IPS DF 19.7 (cell line): ENCODE measurements at regions not wholly inside any gene's neighbourhood (a gene's known extent, or its start where the extent isn't known, plus 50 kb on each side); places are given as distances from the start of the nearest gene placed in this dataset.
"Not testable (repeated sequence)": the region's sequence is repeated elsewhere in the genome, so short reads cannot be mapped to it uniquely, and the experiment has no call there.

Experiments
- DNase-seq: peaks from one replicate; pipeline ENCODE4 v3.0.0-alpha.2; 2013; ENCODE audit warnings: low read depth, low spot score

DNA sequence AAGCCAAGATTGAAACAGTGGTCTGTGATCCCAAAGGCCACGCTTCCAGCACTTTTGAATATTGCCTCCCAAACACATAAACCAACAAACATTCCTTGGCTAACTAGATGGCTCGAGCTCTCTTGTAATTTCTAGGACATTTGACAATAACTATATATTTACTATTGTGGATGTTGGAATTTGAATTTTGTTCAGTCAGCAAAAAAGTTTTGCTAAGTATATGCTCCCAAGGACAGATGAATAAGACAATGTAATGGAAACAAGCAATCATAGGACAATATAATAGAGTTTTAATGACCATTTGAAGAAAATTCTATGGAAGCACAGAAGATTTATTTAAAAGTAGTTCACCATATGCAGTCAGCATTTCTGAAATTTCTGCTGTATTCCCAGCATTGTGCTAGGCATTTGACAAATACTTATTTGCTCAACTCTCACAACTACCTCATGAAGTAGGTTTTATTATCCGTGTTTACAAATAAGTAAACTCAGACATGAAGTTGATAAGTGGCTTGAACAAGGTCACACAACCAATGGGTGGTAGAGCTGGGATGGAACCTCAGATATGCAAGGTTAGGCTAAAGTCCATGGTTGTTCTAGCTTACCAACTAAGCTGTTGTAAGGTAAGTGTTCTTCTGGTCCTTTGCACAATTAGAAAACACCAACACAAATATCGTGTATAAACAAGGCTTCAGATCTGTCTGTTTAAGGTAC lies 205.1 kb downstream of the NUFIP1 start:
- no peak for DNase-seq

DNA sequence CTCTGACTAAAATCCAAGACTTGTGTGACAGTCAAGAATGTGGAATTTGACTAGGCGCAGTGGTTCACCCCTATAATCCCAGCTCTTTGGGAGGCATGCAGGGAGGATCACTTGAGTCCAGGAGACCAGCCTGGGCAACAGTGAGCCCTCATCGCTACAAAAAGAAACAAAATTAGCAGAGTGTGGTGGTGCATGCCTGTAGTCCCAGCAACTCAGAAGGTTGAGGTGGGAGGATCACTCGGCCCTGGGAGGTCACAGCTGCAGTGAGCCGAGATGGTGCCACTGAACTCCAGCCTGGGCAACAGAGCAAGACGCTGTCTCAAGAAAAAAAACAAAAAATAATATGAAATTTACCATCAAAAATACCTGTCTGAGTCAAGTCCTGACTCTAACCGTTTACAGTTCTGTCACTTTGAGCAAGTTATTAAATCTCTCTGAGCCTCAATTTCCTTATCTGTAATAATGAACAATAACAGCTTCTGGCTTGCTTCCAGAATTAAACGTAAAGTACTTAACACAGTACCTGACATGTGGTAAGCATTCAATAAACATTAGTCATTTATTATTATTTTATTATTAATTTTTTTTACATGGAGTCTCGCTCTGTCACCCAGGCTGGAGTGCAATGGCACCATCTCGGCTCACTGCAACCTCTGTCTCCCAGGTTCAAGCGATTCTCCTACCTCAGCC lies 204.6 kb upstream of the TSC22D1 start:
- DNase-seq = no peak

DNA sequence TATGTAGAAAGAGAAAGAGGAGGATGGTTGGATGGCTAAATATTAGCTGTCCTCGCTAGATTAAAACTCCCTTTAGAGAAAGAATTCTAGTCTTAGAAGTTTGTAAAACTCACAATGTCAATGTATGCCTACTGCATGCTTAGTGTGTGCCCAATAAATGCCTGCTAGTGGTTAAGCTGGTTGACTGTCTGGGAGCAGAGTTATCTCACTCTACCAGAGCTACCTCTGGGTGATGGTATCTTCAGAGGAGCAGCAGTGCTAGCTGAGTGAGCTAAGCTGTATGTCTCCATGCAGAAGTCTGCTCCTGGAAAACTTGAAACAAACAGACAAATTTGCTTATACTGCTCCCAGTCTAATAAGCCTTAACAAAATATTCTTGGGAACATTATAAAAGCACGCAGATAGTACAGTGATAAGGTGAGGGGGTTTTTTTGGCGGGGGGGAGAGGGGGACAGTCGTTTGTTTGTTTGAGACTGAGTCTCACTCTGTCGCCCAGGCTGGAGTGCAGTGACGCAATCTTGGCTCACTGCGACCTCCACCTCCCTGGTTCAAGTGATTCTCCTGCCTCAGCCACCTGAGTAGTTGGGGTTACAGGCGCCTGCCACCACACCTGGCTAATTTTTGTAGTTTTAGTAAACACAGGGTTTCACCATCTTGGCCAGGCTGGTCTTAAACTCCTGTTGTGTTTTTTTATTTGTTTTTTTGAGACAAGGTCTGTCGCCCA lies 202.8 kb upstream of the TSC22D1 start:
- DNase-seq = no peak

DNA sequence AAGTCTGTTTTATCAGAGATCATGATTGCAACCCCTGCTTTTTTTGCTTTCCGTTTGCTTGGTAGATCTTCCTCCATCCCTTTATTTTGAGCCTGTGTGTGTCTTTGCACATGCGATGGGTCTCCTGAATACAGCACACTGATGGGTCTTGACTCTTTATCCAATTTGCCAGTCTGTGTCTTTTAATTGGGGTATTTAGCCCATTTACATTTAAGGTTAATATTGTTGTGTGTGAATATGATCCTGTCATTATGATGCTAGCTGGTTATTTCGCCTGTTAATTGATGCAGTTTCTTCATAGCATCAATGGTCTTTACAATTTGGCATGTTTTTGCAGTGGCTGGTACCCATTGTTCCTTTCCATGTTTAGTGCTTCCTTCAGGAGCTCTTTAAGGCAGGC lies 199.2 kb upstream of the TSC22D1 start:
- DNase-seq = not testable (repeated sequence)

DNA sequence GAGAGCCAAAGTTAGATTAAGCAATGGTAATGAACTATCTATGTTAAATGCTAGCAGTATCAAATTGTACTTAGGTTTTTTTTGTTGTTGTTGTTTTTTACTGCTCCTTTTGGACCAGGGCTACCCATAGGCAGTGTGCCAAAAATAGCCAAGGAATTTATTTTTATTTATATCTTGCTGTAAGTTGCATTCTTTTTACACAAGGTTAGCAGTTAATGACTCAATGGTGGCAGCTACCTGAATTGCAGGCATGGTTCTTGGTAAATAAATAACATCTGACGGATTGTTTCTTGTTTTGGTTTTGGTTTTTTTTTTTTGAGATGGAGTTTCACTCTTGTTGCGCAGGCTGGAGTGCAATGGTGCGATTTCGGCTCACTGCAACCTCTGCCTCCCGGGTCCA lies 194.8 kb upstream of the TSC22D1 start:
- DNase-seq = no peak

DNA sequence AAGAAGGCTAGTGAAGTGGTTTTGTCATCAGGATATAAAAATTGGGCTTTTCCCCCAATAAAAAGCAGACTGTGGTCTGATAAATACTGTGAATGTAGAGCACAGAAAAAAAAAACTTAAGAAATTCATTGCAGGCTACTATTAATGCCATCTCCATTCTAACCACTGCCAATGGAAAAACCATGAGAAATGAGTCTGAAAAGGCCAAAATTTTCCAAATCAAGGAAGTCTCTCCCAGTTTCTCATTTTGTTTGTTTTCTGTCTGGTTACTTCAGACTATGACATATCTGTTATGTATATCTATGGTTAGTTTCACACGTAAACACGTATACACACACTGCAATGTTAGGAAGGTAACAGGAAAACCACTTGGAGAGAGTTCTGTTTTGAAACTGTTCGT lies 193.6 kb upstream of the TSC22D1 start:
- no peak for DNase-seq

DNA sequence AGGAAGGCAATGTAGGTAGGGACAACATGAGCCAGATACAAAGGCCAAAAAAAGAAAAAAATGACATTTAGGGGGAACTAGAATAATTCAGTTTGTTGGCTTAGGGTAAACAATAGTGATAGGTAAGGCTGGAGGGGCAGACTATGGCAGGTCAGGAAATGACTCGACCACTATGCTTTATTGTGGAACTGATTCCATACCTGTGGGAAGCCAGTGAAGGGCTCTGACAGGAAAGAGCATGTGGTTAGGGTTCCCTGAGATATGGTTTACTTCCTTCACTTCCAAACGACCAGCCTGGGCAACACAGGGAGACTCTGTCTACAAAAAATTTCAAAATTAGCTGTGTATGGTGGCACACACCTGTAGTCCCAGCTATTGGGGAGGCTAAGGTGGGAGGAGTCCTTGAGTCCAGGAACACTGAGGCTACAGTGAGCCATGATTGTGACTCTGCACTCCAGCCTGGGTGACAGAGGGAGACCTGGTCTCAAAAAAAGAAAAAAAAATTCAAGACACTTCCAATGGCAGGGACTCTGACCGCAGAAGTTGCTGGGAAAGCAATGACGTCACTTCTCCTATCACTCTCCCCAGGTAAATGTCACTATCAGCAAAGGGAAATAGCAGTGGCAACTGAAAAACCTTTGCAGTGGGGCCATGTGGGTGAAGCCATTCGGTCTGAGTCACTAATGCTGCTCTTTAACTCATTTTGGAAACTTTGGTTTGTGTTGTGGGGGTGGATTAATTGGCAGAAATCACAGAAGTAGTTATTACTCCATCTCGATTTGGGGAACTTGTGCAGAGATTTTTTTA lies 192.8 kb upstream of the TSC22D1 start:
- DNase-seq = no peak

DNA sequence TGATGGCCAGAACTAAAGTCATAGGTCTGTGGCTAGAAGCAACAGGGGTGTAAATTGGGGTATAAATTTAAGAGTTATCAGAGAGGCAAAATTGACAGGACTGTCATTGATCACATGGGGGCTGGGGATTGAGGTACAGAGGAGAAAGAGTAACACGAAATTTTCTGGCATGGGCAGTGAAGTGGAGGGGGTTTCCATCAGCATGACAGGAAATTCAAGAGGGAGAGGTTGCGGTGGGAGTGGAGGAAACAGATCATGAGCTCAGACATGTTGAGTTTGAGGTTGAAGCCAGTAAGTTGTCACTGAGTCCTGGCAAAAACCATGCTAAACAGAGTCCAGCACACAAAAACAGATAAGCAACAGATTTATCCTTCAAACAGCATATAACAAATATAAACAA lies 192.1 kb upstream of the TSC22D1 start:
- DNase-seq = no peak

DNA sequence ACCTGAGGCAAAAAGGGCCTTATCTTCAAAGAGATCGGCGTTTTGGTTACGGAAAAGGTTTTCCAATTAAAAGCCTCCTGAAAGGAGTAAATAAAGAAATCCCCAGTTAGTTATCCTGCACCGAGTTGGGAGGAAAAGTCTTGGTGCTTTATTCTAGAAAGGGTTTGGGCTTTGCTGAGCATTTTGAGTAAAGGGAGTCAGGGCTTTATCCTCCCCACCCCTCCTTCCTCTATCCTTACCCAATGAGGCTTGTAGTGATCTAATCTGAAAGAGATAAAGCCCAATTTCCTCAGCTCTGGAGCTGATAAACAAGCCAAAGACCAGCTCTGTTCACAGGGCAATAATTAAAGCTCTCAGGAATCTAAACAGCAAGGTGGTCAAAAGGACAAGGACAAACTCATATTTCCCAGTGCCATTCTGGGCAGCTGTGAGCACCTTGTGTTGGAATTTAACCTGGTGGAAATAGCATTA lies 188.9 kb upstream of the TSC22D1 start:
- DNase-seq = no peak

DNA sequence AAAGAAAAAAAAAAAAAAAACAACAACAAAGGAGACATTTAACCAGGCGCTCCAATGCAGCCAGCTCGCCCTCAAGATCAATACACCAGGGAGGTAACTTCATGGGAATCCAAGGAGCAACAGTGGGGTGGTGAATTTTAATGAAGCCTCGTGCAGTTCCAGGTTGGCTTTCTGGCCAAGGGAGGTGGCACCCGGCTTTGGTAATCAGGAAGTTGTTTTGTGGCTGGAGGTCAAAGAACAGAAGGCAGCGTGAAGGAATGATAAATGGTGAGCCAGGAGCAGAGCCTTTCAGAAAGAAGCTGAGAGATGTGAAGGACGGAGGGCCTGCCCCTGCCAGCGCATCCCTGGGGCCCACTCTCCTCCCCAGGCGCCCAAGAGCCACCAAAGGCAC lies 188.2 kb upstream of the TSC22D1 start:
- DNase-seq = no peak

DNA sequence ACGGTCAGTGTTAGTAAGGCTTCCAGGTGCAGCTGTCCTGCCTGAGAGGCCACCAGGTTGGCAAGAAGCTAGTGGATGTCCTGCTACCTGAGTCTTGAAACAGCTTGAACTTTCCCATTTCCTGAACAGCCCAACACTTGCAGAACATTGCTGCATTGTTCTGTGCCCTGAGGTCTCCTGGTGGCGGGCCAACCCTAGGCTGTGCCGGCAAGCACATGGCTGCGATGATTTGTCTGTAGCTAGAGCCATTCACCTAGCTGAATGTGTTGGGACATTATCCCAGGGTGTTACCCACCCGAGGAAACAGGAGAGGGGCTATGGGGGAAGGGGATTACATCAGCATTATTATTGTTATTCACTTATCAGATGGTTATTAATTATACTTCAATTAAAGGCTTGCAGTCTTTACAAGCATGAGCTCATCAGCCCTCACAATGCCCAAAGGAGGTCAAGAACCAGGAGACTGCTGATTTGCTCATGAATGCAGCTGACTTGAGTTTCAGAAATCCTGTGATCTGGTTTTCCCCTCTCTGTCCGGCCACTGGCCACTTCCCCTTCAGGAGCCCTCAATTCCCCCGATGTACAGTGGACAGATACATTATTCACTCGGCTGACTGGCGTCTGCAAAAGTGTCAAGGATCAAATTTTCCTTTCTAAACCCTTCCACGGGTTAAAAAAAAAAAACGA lies 187.6 kb upstream of the TSC22D1 start:
- DNase-seq = no peak

DNA sequence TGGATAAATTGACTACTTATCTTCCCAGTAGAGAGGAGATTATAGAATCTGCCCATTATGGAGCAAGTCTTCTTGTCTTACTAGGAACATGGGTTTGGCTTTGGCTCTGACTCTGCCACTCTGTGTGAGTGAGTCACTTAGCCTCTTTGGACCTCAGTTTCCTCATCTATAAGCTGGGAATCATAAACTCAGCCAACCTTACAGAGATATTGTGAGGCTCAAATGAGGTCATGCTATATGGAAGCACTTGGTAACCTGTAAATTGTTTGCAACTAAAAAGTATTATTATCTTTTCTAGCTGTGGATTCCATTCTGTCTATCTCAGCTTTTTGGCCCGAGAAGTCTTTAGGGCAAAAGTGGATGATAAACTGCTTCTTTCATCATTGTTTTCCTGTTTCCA lies 186.8 kb upstream of the TSC22D1 start:
- DNase-seq = no peak

DNA sequence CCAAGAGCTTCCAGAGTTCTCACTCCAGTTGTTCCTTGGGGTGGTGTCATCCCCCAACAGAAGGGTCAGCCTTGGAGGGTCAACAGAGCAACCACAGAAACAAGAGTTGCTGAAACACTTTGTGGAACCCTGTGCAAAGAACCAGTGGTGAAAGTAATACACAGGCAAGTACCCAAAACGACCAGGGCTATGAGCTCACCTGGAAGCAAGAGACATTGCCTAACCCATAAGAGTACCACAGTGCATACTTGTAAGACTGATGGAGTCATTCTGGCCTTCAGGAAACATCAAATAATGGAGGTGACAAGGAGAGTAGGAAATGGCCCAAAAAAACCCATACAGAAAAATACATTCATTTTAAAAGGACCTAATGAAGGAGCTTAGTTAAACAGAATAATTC lies 184.3 kb upstream of the TSC22D1 start:
- DNase-seq = no peak

DNA sequence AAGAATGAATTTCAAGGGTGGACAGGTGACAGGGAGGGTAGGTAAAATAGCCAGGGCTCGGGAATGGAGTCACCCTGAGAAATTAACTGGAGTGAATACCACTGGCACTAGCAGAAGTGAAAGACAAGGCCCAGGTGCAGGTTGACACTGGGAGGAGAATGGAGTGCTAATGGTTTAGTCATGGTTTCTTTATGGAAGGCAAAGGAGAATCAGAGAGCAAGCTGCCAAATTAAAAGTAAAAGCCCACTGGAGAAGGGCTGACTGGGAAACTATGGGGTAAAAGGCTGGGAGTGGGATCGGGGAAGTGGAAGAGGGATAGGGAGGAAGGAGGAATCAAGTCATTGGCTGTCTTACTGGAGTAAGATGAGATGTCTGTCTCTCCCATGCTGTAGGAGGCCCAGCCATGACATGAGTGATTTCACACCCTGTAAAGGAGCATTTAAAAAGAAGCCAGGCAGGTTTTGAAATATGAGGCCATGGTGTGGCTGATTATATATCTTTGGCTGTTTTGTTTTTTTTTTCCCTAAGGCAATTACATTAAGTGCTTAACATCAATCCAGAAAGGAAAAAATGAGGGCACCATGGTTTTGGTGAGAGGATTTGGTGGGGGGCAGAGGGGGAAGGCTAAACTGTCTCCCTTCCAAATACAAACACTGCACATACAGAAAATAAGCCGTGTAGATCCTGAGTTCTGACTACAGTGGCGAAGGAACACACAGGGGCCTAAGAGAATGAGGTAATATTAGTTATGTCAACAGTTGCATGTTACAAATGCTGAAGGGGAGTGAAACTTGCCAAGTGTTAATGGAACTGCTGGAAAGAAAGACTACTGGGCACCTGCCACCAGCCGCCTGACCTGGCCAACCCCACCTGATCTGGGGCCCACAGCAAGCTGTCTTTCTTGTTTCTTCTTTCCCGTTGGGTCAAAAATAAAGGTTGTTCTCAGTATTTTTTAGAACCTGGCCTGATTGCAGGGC lies 183.5 kb upstream of the TSC22D1 start:
- no peak for DNase-seq

DNA sequence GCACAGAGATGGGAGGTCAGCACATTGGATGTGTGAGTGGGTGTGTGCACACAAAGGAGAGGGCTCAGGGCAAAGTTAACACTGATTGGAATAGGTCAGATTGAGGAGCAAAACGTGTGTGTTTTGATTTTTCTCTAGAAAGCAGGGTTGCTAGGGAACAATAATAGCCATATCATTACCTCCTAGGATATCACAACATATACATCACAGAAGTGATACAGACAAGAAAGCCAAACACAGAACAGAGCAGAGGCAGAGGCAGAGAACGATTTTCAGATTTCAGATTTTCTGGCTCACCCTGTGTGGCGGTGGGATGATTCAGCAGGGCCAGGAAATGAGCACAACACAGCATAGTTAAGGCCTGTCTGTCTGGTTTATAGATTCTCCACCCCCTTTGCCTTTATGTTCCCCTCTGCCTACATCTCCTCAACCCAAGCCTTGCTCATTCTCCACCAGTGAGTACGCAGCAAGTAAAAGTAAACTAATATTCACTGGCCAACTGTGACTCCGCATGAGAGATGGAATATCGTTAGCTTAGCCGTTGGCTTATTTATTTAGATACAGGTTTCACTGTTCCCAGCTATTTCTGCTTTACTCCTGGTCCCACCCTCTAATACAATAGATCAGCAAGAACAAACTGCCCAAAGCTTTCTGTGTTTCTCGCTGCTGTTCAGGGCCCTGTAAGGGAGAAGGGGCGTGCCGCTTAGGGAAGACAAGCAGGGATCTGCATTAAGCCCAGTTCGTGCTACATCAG lies 182.7 kb upstream of the TSC22D1 start:
- no peak for DNase-seq

DNA sequence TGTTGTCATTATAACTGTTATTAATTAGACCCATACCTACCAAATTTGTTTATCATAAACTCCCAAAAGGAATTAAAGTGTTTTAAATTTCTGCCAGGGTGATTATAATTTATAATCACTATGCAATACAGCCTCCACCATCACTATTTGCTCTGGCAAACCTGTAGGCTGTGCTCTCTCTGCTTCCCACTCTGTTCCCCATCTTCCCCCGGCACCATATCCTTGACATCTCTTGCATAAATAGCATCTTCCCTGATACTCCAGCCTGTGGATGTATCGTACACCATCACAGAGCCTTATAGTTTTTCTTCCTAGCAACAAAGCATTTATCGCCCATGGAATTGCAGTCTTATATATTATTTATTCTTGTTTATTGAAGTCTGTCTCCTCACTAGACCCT lies 181.5 kb upstream of the TSC22D1 start:
- no peak for DNase-seq

DNA sequence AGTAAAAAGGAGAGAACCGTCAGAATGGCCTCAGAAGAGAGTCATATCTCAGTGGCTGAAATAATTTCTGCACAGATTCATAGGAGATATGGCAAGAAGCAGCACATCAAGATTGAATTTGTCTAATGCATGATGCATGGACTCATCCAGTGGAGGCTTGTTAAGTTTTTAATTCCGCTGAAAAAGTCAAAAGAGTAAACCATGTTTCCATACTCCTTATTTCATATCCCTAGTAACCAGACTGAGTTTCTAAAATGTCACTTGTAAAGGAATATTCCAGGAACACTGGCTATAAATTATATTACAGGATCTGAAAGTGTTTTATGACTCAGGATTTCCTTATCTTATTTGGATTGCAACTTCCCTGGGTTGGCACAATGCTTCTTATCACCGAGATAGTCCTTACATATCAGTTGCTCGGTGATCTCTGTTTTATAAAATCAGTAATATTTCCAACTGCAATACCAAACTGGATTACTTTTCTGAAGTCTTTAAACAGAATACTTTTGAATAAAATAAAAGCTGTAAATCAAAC lies 180.2 kb upstream of the TSC22D1 start:
- no peak for DNase-seq

DNA sequence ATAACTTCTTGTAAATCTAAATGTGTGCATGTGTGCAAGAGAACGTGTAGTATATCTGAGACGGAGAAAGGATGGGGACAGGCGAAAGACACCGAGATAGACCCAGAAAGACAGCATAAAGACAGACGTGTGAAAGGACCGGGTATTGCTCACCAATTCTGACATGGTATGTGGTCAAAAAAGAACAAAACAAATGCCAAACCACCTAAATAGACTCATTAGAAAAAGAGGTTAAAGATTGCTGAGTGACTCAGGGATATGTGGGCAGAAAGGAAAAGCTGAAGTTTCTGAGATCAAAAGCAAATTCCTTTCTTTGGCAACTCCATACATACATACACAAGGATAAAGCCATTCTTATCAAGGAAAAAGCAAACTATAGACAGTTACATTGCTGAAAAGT lies 179.7 kb upstream of the TSC22D1 start:
- DNase-seq = no peak

DNA sequence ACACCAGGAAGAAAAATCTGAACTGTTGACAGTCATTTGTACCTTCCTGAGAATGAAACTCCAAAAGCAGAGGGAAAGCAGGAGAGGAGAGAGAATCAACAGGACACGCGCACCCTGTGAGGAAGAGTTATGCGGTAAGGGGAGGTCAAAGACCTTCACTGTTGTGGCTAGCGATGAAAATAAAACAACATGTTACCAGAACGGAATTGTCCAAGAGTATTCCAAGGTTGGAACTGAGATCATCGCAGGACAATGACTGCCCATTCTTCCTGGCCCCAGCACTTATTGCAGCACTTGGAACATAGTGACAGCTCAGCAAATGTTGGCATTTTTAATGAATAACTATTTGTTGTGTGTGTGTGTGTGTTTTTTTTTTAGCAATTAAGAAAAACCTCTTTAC lies 176.0 kb upstream of the TSC22D1 start:
- DNase-seq = no peak
